Activated CD4-positive, alpha-beta T cell treated with anti-CD3 and anti-CD28 coated beads for 24 hours (primary cell): ENCODE measurements at regions not wholly inside any gene's neighbourhood (a gene's known extent, or its start where the extent isn't known, plus 50 kb on each side); places are given as distances from the start of the nearest gene placed in this dataset.
"Not testable (repeated sequence)": the region's sequence is repeated elsewhere in the genome, so short reads cannot be mapped to it uniquely, and the experiment has no call there.

ENCODE experiments used
- DNase-seq, 2 donors: peaks; one replicate each; pipeline ENCODE4 v3.0.0-alpha.2; 2020; ENCODE audit warnings: low read depth in 2 of 2

- DNase-seq: no peak
Measured at GRCh38 chr17:73847952-73848351, 203.7 kb upstream of the SDK2 start.

- DNase-seq: no peak
Measured at GRCh38 chr17:73850426-73850825, 206.2 kb upstream of the SDK2 start.

DNA sequence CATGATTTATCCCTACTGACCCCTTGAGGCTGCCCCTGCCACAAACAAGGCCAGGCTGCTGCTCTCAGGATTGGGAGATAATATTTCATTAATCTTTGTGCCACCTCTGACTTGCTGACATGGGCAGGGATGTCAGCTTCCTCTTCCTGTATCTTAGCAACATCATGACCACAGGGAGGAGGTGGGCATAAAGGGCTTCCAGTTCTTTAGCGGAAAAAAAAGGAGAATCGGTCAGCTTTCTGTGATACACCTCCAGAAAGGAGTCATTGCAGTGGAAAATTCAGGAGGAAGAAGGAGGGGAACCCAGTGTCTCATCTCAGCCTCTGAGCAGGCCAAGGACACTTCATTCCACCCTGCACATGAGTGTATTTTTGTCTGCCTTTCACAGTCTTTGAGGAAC is 206.8 kb upstream of the SDK2 start:
- DNase-seq: no peak

- DNase-seq: no peak
Measured at GRCh38 chr17:73851921-73852320, 207.7 kb upstream of the SDK2 start.

- no peak for DNase-seq
Measured at GRCh38 chr17:73855720-73856333, 211.6 kb upstream of the SDK2 start.

DNA sequence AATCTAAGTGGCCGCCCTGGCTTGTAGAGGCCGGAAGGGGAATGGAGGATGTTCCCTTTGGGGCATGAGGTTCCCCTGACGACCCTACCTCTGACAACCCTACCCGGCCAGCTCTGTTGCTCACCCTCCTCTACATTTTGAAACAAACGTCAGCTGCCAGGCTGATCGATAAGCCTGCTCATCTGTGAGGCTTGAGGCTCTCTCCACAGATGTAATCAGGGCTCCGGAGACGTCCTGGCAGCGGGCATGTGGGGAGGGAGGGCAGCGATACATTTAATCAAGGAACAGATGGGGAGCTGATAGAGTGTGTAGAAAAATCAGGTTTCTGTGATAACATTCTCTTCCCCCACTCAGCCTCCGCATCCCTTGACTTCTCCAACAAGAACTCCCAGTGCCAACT is 212.3 kb upstream of the SDK2 start:
- no peak for DNase-seq

DNA sequence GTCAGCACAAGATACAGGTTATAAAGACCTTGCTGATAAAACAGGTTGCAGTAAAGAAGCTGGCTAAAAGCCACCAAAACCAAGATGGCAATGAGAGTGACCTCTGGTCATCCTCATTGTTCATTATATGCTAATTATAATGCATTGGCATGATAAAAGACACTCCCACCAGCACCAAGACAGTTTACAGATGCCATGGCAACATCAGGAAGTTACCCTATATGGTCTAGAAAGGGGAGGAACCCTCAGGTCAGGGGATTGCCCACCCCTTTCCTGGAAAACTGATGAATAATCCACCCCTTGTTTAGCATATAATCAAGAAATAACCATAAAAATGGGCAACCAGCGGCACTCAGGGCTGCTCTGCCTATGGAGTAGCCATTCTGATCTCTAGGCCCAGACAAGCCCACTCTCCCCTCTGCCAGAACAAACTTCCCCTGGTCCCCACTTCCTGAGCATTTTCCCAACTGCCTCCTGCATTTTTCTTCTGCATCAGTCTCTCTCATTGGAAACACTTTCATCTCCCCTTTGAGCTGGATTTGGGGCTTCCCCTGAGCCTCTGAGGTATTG is 215.3 kb upstream of the SDK2 start:
- DNase-seq: not testable (repeated sequence)

GRCh38 chr17:73861543-73861942 is 217.3 kb upstream of the SDK2 start:
- DNase-seq: no peak

GRCh38 chr17:73863761-73864535 is 219.7 kb upstream of the SDK2 start:
- DNase-seq: no peak

DNA sequence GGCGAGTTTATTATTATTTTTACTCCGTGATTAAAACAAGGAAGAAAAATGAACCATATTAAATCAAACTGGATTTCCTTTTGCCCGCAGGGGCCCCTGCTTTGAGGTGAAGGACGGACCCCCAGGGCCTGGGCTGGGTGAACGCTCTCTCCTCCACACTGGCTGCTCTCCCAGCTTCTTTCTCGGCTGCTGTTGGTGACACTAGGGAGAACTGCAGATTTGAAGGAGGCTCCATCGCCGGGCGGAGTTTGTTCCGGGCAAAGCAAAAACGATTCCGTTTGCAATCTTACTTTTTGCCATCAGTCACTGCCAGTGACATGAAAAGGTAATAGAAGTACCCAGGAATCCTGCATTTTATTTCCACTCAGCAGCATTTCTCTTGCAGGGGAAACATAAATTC is 221.6 kb upstream of the SDK2 start:
- DNase-seq: no peak

GRCh38 chr17:73867056-73867455 is 222.8 kb upstream of the SDK2 start:
- DNase-seq: no peak

GRCh38 chr17:73870068-73870467 is 225.8 kb upstream of the SDK2 start:
- no peak for DNase-seq

- DNase-seq: no peak
Measured at GRCh38 chr17:73870473-73870872, 226.2 kb upstream of the SDK2 start.

GRCh38 chr17:73872816-73873215 is 228.6 kb upstream of the SDK2 start:
- no peak for DNase-seq

DNA sequence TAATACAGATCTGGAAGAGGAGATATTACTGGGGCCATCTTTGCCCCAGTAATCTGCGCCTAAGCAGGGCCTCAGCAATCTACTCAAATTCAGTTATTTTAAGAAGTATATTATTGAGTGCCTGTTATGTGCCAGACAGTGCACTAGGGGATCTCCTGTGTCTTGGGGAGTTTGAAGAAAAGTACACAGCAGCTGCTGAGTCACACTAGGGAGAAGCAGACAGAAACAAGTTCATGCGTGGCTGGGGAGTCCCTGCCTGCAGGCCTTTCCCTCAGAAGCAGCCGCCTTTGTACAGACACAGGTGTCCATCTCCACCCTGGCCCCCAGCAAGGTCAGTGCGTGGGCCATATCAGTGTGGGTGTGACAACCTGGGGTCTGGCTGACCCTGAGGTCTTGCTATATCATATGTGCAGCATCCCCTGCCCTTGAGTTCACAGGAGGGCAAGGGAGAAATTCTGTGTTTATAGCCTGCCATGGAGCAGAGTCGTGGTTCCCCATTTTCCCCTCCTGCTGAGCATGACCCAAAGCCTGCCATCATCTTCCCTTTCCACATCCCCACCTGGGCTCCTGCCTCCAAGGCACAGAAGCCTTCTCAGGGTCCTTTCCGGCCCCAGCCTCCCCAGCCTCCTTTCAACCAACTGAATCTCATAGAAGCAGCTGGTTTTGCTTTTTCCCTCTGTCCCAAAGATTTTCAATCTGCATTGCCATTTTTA is 229.9 kb upstream of the SDK2 start:
- DNase-seq: no peak

- DNase-seq: no peak
Measured at GRCh38 chr17:73875346-73875745, 231.1 kb upstream of the SDK2 start.

GRCh38 chr17:73877962-73878361 is 233.7 kb upstream of the SDK2 start:
- no peak for DNase-seq

GRCh38 chr17:73878923-73879322 is 234.7 kb upstream of the SDK2 start:
- DNase-seq: no peak

DNA sequence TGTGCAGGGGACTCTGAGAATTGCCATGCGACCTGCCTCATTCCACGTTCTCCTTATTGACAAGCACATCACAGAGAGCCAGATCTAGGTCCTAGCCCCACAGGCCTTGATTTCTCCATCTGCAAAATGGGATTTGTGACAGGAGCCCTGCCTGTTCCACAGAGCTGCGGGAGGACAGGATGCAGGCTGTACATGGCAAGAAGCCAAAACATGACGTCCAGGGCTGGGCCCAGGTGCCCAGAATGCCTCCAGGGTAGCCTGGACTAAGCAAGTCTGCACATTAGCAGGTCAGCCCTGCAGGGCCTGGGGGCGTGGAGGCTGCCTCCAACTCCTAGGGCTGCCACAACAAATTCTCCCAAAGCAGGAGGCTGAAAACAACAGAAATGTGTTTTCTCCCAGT is 235.7 kb upstream of the SDK2 start:
- DNase-seq: no peak

DNA sequence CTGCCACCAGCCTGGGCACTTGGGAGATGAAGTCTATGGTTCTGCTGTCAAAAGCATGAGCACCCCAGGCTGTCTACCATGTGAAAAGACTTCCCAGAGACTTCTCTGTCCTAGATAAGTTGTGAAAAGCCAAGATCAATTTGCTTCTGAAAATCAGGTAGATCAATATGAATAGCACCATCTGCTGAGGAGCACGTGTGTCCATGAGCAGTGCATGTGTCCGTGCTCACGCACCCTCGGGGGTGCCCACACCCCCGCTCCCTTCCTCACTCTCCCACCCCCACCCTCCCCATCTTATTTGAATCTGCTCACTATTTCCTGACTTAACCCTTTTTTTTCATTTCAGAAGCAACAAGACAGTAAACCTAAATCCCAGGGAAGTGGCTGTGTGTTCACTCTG is 238.3 kb upstream of the SDK2 start:
- DNase-seq: no peak

GRCh38 chr17:73883175-73883574 is 238.9 kb upstream of the SDK2 start:
- no peak for DNase-seq

GRCh38 chr17:73887739-73888138 is 243.5 kb upstream of the SDK2 start:
- DNase-seq: no peak

DNA sequence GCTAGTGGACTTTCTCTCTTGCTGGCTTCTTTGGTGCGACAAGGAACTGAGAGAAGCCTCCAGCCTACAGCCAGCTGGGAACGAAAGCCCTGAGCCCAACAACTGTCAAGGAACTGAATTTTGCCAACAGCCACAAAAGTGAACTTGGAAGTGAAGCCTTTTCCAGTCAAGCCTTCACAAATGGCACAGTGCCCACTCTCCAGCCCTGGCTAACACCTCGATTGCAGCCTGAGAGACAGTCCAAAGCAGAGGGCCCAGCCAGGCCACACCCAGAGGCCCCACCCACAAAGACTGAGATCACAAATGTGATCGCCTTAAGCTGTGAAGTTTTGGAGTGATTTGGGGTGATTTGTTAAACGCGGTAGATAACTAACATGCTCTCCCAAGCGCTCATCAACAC is 244.6 kb upstream of the SDK2 start:
- DNase-seq: no peak
